MCF 10A (cell line): ENCODE measurements at regions not wholly inside any gene's neighbourhood (a gene's known extent, or its start where the extent isn't known, plus 50 kb on each side); places are given as distances from the start of the nearest gene placed in this dataset.

Experiments used
- BruUV-seq: library from RNA; stranded (reverse); fragments of 400-500 nt; replicated peaks from 2 replicates; lab custom pipeline; 2021; lab: Mats Ljungman, UMichigan
- CTCF ChIA-PET: fragments of 300-600 bp; sonication (Branson Sonifier 250); formaldehyde crosslinking; extraction: SDS; loops from one replicate; lab custom pipeline; 2021; ENCODE audit warnings: antibody characterized with exemption, inconsistent platforms; lab: Yijun Ruan, JAX
- POLR2A ChIA-PET: fragments of 300-600, 350-650 bp; sonication (Branson Sonifier 250); formaldehyde crosslinking; extraction: SDS; loops from one replicate; lab custom pipeline; 2020; ENCODE audit warnings: antibody characterized with exemption, inconsistent platforms; lab: Yijun Ruan, JAX
- DNase-seq: peaks from one replicate; pipeline ENCODE4 v3.0.0-alpha.2; 2018; ENCODE audit not compliant: unreplicated experiment
- H3K27ac Mint-ChIP-seq: one replicate; pipeline ENCODE4 v1.8.0; 2022; ENCODE audit warnings: mild to moderate bottlenecking, low read depth, mixed read lengths; ENCODE audit not compliant: unreplicated experiment
- H3K27me3 Mint-ChIP-seq: one replicate; pipeline ENCODE4 v1.8.0; 2022; ENCODE audit warnings: mixed read lengths; ENCODE audit not compliant: insufficient read depth, unreplicated experiment
- H3K36me3 Mint-ChIP-seq: one replicate; pipeline ENCODE4 v1.8.0; 2022; ENCODE audit warnings: mild to moderate bottlenecking, moderate library complexity, mixed read lengths; ENCODE audit not compliant: insufficient read depth, unreplicated experiment
- H3K4me1 Mint-ChIP-seq: one replicate; pipeline ENCODE4 v1.8.0; 2022; ENCODE audit warnings: mixed read lengths; ENCODE audit not compliant: insufficient read depth, unreplicated experiment
- H3K4me3 Mint-ChIP-seq: one replicate; pipeline ENCODE4 v1.8.0; 2022; ENCODE audit warnings: mild to moderate bottlenecking, moderate library complexity, mixed read lengths; ENCODE audit not compliant: unreplicated experiment
- H3K9me3 Mint-ChIP-seq: one replicate; pipeline ENCODE4 v1.8.0; 2022; ENCODE audit warnings: mixed read lengths; ENCODE audit not compliant: unreplicated experiment
- CTCF ChIP-seq: fragments of 200-600 bp; IDR thresholded peaks from one replicate; pipeline ENCODE4 v1.8.0; 2022; ENCODE audit warnings: antibody characterized with exemption, mild to moderate bottlenecking; ENCODE audit not compliant: unreplicated experiment
- intact Hi-C: fragments of 100-400 bp; cut with micrococcal nuclease; formaldehyde crosslinking; loops from 2 replicates; pipeline ENCODE4 v1.14.1; 2022

GRCh38 chr10:128846927-128847326, 620.1 kb upstream of the MGMT start:
- no peak for TF ChIP-seq CTCF
- Mint-ChIP-seq H3K4me3 (no peak overlapping the region), H3K27ac (no peak overlapping the region), H3K36me3 (no peaks in the 10 kb centered on the region), H3K4me1 (no peaks in the 10 kb centered on the region), H3K27me3 (peaks cover 12% of the 10 kb centered on the region), H3K9me3 (no peaks in the 10 kb centered on the region)
- CTCF ChIA-PET = no interaction called here
- intact Hi-C loops = no loop called here
- no TSS peak for BruUV-seq
- DNase-seq = no peak
- POLR2A ChIA-PET = no interaction called here

- Mint-ChIP-seq H3K4me1 (no peaks in the 10 kb centered on the region), H3K36me3 (no peaks in the 10 kb centered on the region), H3K9me3 (no peaks in the 10 kb centered on the region), H3K4me3 (no peak overlapping the region), H3K27me3 (no peaks in the 10 kb centered on the region), H3K27ac (no peak overlapping the region)
- TF ChIP-seq CTCF = no peak
- intact Hi-C loops = no loop called here
- ChIA-PET POLR2A (no interaction called here), CTCF (interaction anchor here (1.0 kb wide), 1 partner anchor 12 kb away, joined by 4 read pairs; no protein-coding TSS in a partner anchor)
- DNase-seq = no peak
- BruUV-seq = no TSS peak
These were observed 618.2 kb upstream of the MGMT start for GRCh38 chr10:128848810-128849209.

- no peak overlapping the region for H3K4me3 Mint-ChIP-seq
- H3K4me1 Mint-ChIP-seq = peaks cover 6% of the 10 kb centered on the region
- ChIA-PET POLR2A (no interaction called here), CTCF (interaction anchor here (0.9 kb wide), 1 partner anchor 9 kb away, joined by 4 read pairs; no protein-coding TSS in a partner anchor)
- no peak for TF ChIP-seq CTCF
- intact Hi-C loops = no loop called here
- H3K9me3 Mint-ChIP-seq = no peaks in the 10 kb centered on the region
- no peak for DNase-seq
- H3K36me3 Mint-ChIP-seq = no peaks in the 10 kb centered on the region
- BruUV-seq = no TSS peak
- H3K27me3 Mint-ChIP-seq = no peaks in the 10 kb centered on the region
- H3K27ac Mint-ChIP-seq = no peak overlapping the region
These were observed 616.4 kb upstream of the MGMT start for GRCh38 chr10:128850647-128851046.

DNA sequence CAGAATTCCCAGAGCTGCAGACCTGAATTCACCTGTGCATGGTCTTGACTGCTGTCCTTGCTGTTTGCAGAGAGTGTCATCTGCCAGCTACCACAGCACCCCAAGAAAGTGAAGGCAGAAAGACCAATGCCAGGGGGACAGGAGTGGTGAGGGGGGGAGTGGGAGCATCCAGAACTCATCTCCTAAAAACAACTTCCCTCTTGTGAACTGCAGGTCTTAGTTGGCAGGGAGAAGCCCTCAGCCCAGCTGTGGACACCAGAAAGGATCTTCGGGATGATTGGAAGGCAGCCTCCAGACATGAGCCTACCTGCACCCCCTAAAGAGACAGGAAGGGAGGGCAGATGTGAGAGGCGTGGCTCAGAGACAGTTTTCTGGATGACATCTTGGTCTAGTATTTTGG, 615.8 kb upstream of the MGMT start:
- DNase-seq = no peak
- Mint-ChIP-seq H3K9me3 (no peaks in the 10 kb centered on the region), H3K27ac (no peak overlapping the region), H3K36me3 (no peaks in the 10 kb centered on the region), H3K4me3 (no peak overlapping the region), H3K4me1 (peaks cover 6% of the 10 kb centered on the region), H3K27me3 (no peaks in the 10 kb centered on the region)
- intact Hi-C loops = no loop called here
- no peak for TF ChIP-seq CTCF
- ChIA-PET CTCF (interaction anchor here (0.9 to 1.3 kb wide), 2 partner anchors 8 to 587 kb away, joined by 4 to 5 read pairs; no protein-coding TSS in a partner anchor), POLR2A (no interaction called here)
- no TSS peak for BruUV-seq
